ENCODE measurements at regions not wholly inside any gene's neighbourhood (a gene's known extent, or its start where the extent isn't known, plus 50 kb on each side); places are given as distances from the start of the nearest gene placed in this dataset.

- H3K4me2 ChIP-seq (ENCODE audit: low read length), result no peak overlapping the region
- H3K9me3 ChIP-seq (ENCODE audit: insufficient read depth, low read length), result no peaks in the 10 kb centered on the region
- peaks cover 19% of the 10 kb centered on the region for H3K27me3 ChIP-seq (ENCODE audit: low read depth, low read length)
- no peaks in the 10 kb centered on the region for H3K4me1 ChIP-seq (ENCODE audit: low read length)
- no peaks in the 10 kb centered on the region for H3K36me3 ChIP-seq (replicated peaks; ENCODE audit: low read depth, low read length)
- H2AFZ ChIP-seq (ENCODE audit: low read depth, low read length), result no peak overlapping the region
- H4K20me1 ChIP-seq (ENCODE audit: insufficient read depth, low read length), result no peaks in the 10 kb centered on the region
- H3K79me2 ChIP-seq (ENCODE audit: low read length), result no peaks in the 10 kb centered on the region
- no peak for TF ChIP-seq EZH2phosphoT487 (IDR thresholded peaks at IDR 0.05; ENCODE audit: low read depth)
- no peak for TF ChIP-seq CTCF (IDR thresholded peaks at IDR 0.05; ENCODE audit: low read depth, low read length)
- no peak overlapping the region for H3K9ac ChIP-seq (ENCODE audit: low read length)
- H3K4me3 ChIP-seq (ENCODE audit: low read length), result no peak overlapping the region
- H3K27ac ChIP-seq (ENCODE audit: low read length), result no peak overlapping the region
Measured at GRCh38 chr17:77856551-77857305, 101.8 kb upstream of the TNRC6C start.

- no peaks in the 10 kb centered on the region for H3K9me3 ChIP-seq (ENCODE audit: insufficient read depth, low read length)
- H4K20me1 ChIP-seq (ENCODE audit: insufficient read depth, low read length), result no peaks in the 10 kb centered on the region
- H3K27ac ChIP-seq (ENCODE audit: low read length), result no peak overlapping the region
- no peaks in the 10 kb centered on the region for H3K36me3 ChIP-seq (replicated peaks; ENCODE audit: low read depth, low read length)
- H3K4me3 ChIP-seq (ENCODE audit: low read length), result no peak overlapping the region
- H2AFZ ChIP-seq (ENCODE audit: low read depth, low read length), result no peak overlapping the region
- no peaks in the 10 kb centered on the region for H3K4me1 ChIP-seq (ENCODE audit: low read length)
- H3K27me3 ChIP-seq (ENCODE audit: low read depth, low read length), result peaks cover 22% of the 10 kb centered on the region
- no peak overlapping the region for H3K4me2 ChIP-seq (ENCODE audit: low read length)
- H3K9ac ChIP-seq (ENCODE audit: low read length), result no peak overlapping the region
- TF ChIP-seq CTCF (IDR thresholded peaks at IDR 0.05; ENCODE audit: low read depth, low read length), result no peak
- H3K79me2 ChIP-seq (ENCODE audit: low read length), result no peaks in the 10 kb centered on the region
Measured at GRCh38 chr17:77857306-77857555, 101.3 kb upstream of the TNRC6C start.

- H3K36me3 ChIP-seq (replicated peaks; ENCODE audit: low read depth, low read length), result no peaks in the 10 kb centered on the region
- no peaks in the 10 kb centered on the region for H4K20me1 ChIP-seq (ENCODE audit: insufficient read depth, low read length)
- no peaks in the 10 kb centered on the region for H3K4me1 ChIP-seq (ENCODE audit: low read length)
- H2AFZ ChIP-seq (ENCODE audit: low read depth, low read length), result no peak overlapping the region
- H3K4me2 ChIP-seq (ENCODE audit: low read length), result no peak overlapping the region
- no peaks in the 10 kb centered on the region for H3K9me3 ChIP-seq (ENCODE audit: insufficient read depth, low read length)
- H3K27ac ChIP-seq (ENCODE audit: low read length), result no peak overlapping the region
- no peak overlapping the region for H3K9ac ChIP-seq (ENCODE audit: low read length)
- no peak for TF ChIP-seq EZH2phosphoT487 (IDR thresholded peaks at IDR 0.05; ENCODE audit: low read depth)
- no peak for TF ChIP-seq CTCF (IDR thresholded peaks at IDR 0.05; ENCODE audit: low read depth, low read length)
- no peaks in the 10 kb centered on the region for H3K79me2 ChIP-seq (ENCODE audit: low read length)
- peaks cover 22% of the 10 kb centered on the region for H3K27me3 ChIP-seq (ENCODE audit: low read depth, low read length)
- no peak overlapping the region for H3K4me3 ChIP-seq (ENCODE audit: low read length)
Measured at GRCh38 chr17:77857613-77858012, 100.9 kb upstream of the TNRC6C start.

- no peaks in the 10 kb centered on the region for H3K9me3 ChIP-seq (ENCODE audit: insufficient read depth, low read length)
- H3K4me3 ChIP-seq (ENCODE audit: low read length), result no peak overlapping the region
- no peaks in the 10 kb centered on the region for H4K20me1 ChIP-seq (ENCODE audit: insufficient read depth, low read length)
- H3K4me2 ChIP-seq (ENCODE audit: low read length), result no peak overlapping the region
- H3K9ac ChIP-seq (ENCODE audit: low read length), result no peak overlapping the region
- H3K4me1 ChIP-seq (ENCODE audit: low read length), result no peaks in the 10 kb centered on the region
- no peaks in the 10 kb centered on the region for H3K36me3 ChIP-seq (replicated peaks; ENCODE audit: low read depth, low read length)
- H3K27ac ChIP-seq (ENCODE audit: low read length), result no peak overlapping the region
- TF ChIP-seq CTCF (IDR thresholded peaks at IDR 0.05; ENCODE audit: low read depth, low read length) (no peak), EZH2phosphoT487 (IDR thresholded peaks at IDR 0.05; ENCODE audit: low read depth) (no peak)
- H3K79me2 ChIP-seq (ENCODE audit: low read length), result no peaks in the 10 kb centered on the region
- peaks cover 22% of the 10 kb centered on the region for H3K27me3 ChIP-seq (ENCODE audit: low read depth, low read length)
- no peak overlapping the region for H2AFZ ChIP-seq (ENCODE audit: low read depth, low read length)
Measured at GRCh38 chr17:77858291-77859034, 100.0 kb upstream of the TNRC6C start.

Data from OCI-LY3 (cell line).